ENCODE measurements at regions not wholly inside any gene's neighbourhood (a gene's known extent, or its start where the extent isn't known, plus 50 kb on each side); places are given as distances from the start of the nearest gene placed in this dataset.

- TF ChIP-seq CTCF (IDR thresholded peaks at IDR 0.05), result no peak
- no peak for TF ChIP-seq POLR2A (IDR thresholded peaks at IDR 0.05)
Measured at GRCh38 chr2:234290671-234291070, 206.2 kb downstream of the ARL4C start.
